ENCODE measurements at regions not wholly inside any gene's neighbourhood (a gene's known extent, or its start where the extent isn't known, plus 50 kb on each side); places are given as distances from the start of the nearest gene placed in this dataset.

DNA sequence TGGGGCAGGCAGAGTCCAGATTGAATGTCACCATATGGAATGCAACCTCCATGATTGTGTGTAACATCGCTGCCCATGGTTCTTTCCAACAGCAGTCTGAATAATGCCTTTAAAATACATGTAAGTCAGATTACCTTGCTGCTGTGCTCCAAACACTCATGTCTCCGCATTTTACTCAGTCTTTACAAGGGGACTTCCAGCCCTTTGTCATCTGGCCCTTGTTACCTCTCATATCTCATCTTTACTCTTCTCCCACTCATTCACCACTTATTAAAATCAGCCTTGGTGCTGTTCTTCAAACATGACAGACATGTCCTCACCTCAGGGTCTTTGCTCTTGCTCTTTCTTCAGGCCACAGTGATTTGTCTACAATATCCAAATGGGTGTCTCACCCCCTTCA lies 200.4 kb upstream of the GYPA start:
- TF ChIP-seq POLR2A (IDR thresholded peaks at IDR 0.05; ENCODE audit: low read depth, low read length) (no peak), POLR2AphosphoS5 (IDR thresholded peaks at IDR 0.05; ENCODE audit: low read depth, low read length) (no peak), TAF1 (IDR thresholded peaks at IDR 0.05; ENCODE audit: borderline replicate concordance, low read depth, low read length) (no peak)

Data from GM12892 (cell line).